ENCODE measurements at regions not wholly inside any gene's neighbourhood (a gene's known extent, or its start where the extent isn't known, plus 50 kb on each side); places are given as distances from the start of the nearest gene placed in this dataset.

- H3K79me2 ChIP-seq (ENCODE audit: insufficient read depth, low read length): no peaks in the 10 kb centered on the region
- H3K27ac ChIP-seq (ENCODE audit: low read depth, low read length): no peak overlapping the region
- BruUV-seq (replicated peaks): no TSS peak
- RAD21 ChIA-PET (ENCODE audit: low non-redundant PET in 1 of 2, low total read pairs in 2 of 2, uncharacterized antibody in 2 of 2, unreplicated experiment in 2 of 2): no interaction called here
- no peak overlapping the region for H3K4me2 ChIP-seq (ENCODE audit: low read length)
- CTCF ChIA-PET: no interaction called here
- no peaks in the 10 kb centered on the region for H3K27me3 ChIP-seq (ENCODE audit: insufficient read depth, low read length)
- no peak overlapping the region for H3K9ac ChIP-seq (ENCODE audit: low read length)
- peaks cover 0 to 12% of the 10 kb centered on the region in 2 experiments; a peak in 2 of 4 replicates for H3K4me1 ChIP-seq (ENCODE audit: control insufficient read depth in 1 of 2, insufficient read depth in 2 of 2, low read length in 2 of 2)
- DNase-seq (ENCODE audit: low read depth, low spot score): no peak
- no peaks in the 10 kb centered on the region for H4K20me1 ChIP-seq (ENCODE audit: insufficient read depth)
- no peaks in the 10 kb centered on the region for H3K9me3 ChIP-seq (ENCODE audit: control insufficient read depth in 1 of 2, insufficient read depth in 1 of 2, low read depth in 1 of 2, low read length in 2 of 2)
- TF ChIP-seq CBX3 (IDR thresholded peaks at IDR 0.05; ENCODE audit: low read depth): no peak
- no peak for TF ChIP-seq JUND (IDR thresholded peaks at IDR 0.05)
- TF ChIP-seq SP1 (IDR thresholded peaks at IDR 0.05; ENCODE audit: low read depth): no peak
- no peak for TF ChIP-seq EGR1 (IDR thresholded peaks at IDR 0.05; ENCODE audit: low read depth)
- TF ChIP-seq MAX (IDR thresholded peaks at IDR 0.05): no peak
- no peak for ATAC-seq
- POLR2A ChIA-PET: no interaction called here
- no peaks in the 10 kb centered on the region for H3K9me2 ChIP-seq (ENCODE audit: insufficient read depth)
- H3K4me3 ChIP-seq (replicated peaks in 1 of 2; ENCODE audit: low read depth in 1 of 2, low read length in 2 of 2): no peak overlapping the region
- no peaks in the 10 kb centered on the region for H3K36me3 ChIP-seq (ENCODE audit: control insufficient read depth in 1 of 2, insufficient read depth in 2 of 2, low read length in 2 of 2)
- peak overlapping the region; percentile 38 for H2AFZ ChIP-seq (ENCODE audit: low read depth, low read length, poor library complexity, severe bottlenecking)
- intact Hi-C loops (cut with micrococcal nuclease): no loop called here
These were observed 140.2 kb downstream of the KLF5 start for GRCh38 chr13:73198991-73199411.

GRCh38 chr13:73195091-73195490 lies 136.3 kb downstream of the KLF5 start:
- Histone ChIP-seq H3K36me3 (ENCODE audit: control insufficient read depth in 1 of 2, insufficient read depth in 2 of 2, low read length in 2 of 2) (no peaks in the 10 kb centered on the region), H3K9me2 (ENCODE audit: insufficient read depth) (no peaks in the 10 kb centered on the region), H3K27me3 (ENCODE audit: insufficient read depth, low read length) (no peaks in the 10 kb centered on the region), H3K27ac (ENCODE audit: low read depth, low read length) (no peak overlapping the region), H2AFZ (ENCODE audit: low read depth, low read length, poor library complexity, severe bottlenecking) (no peak overlapping the region), H3K4me1 (ENCODE audit: control insufficient read depth in 1 of 2, insufficient read depth in 2 of 2, low read length in 2 of 2) (peaks cover 0 to 10% of the 10 kb centered on the region in 2 experiments; a peak in 2 of 4 replicates), H3K79me2 (ENCODE audit: insufficient read depth, low read length) (no peaks in the 10 kb centered on the region), H4K20me1 (ENCODE audit: insufficient read depth) (no peaks in the 10 kb centered on the region), H3K9me3 (ENCODE audit: control insufficient read depth in 1 of 2, insufficient read depth in 1 of 2, low read depth in 1 of 2, low read length in 2 of 2) (no peaks in the 10 kb centered on the region), H3K4me2 (ENCODE audit: low read length) (no peak overlapping the region), H3K4me3 (replicated peaks in 1 of 2; ENCODE audit: low read depth in 1 of 2, low read length in 2 of 2) (no peak overlapping the region), H3K9ac (ENCODE audit: low read length) (no peak overlapping the region)
- ChIA-PET CTCF (no interaction called here), POLR2A (interaction anchor here (0.7 kb wide), 1 partner anchor 92 kb away, joined by 3 read pairs; no protein-coding TSS in a partner anchor), RAD21 (ENCODE audit: low non-redundant PET in 1 of 2, low total read pairs in 2 of 2, uncharacterized antibody in 2 of 2, unreplicated experiment in 2 of 2) (no interaction called here)
- ATAC-seq (no peak), DNase-seq (ENCODE audit: low read depth, low spot score) (no peak)
- intact Hi-C loops (cut with micrococcal nuclease): no loop called here
- no TSS peak for BruUV-seq (replicated peaks)
- TF ChIP-seq ZBTB33 (IDR thresholded peaks at IDR 0.05; ENCODE audit: extremely low read depth, insufficient replicate concordance, low read length) (no peak), REST (IDR thresholded peaks at IDR 0.05; ENCODE audit: low read depth) (no peak), YY1 (IDR thresholded peaks at IDR 0.05; ENCODE audit: extremely low read depth, insufficient replicate concordance, low read depth, low read length) (no peak), JUND (IDR thresholded peaks at IDR 0.05) (no peak), EGR1 (IDR thresholded peaks at IDR 0.05; ENCODE audit: low read depth) (no peak), MAX (IDR thresholded peaks at IDR 0.05) (no peak), SP1 (IDR thresholded peaks at IDR 0.05; ENCODE audit: low read depth) (no peak), POLR2A (IDR thresholded peaks at IDR 0.05; ENCODE audit: borderline replicate concordance, extremely low read depth, insufficient read depth, insufficient read length) (no peak), FOSL1 (IDR thresholded peaks at IDR 0.05; ENCODE audit: low read depth) (no peak), SRF (IDR thresholded peaks at IDR 0.05; ENCODE audit: low read depth) (no peak), CBX3 (IDR thresholded peaks at IDR 0.05; ENCODE audit: low read depth) (no peak), ZFX (IDR thresholded peaks at IDR 0.05) (no peak)

Data from HCT116 (cell line).